Uterus (tissue), 3 donors: ENCODE measurements at regions not wholly inside any gene's neighbourhood (a gene's known extent, or its start where the extent isn't known, plus 50 kb on each side); places are given as distances from the start of the nearest gene placed in this dataset.
"Not testable (repeated sequence)": the region's sequence is repeated elsewhere in the genome, so short reads cannot be mapped to it uniquely, and the experiment has no call there.

Source experiments
- DNase-seq, 2 donors: peaks; one replicate each; pipeline ENCODE4 v3.0.0-alpha.2; 2019 to 2020
- H3K27ac ChIP-seq, 2 donors: fragments of 200-600 bp; sonication (generic); 1 replicate in 1 of 2; 2 replicates in 1 of 2; pipeline ENCODE4 v1.5.1; 2016 to 2018
- H3K27me3 ChIP-seq, 2 donors: fragments of 200-600 bp; sonication (generic); one replicate each; pipeline ENCODE4 v1.5.1; 2018 to 2019; ENCODE audit warnings: control low read depth in 1 of 2
- H3K36me3 ChIP-seq, 2 donors: fragments of 200-600 bp; sonication (generic); one replicate each; pipeline ENCODE4 v1.5.1; 2019; ENCODE audit warnings: control low read depth in 1 of 2
- H3K4me1 ChIP-seq, 2 donors: fragments of 200-600 bp; sonication (generic); one replicate each; pipeline ENCODE4 v1.5.1; 2018 to 2019; ENCODE audit warnings: control low read depth in 1 of 2
- H3K4me3 ChIP-seq, 2 donors: fragments of 200-600 bp; sonication (generic); 1 replicate in 1 of 2; 2 replicates in 1 of 2; pipeline ENCODE4 v1.5.1; 2018 to 2019; ENCODE audit warnings: mild to moderate bottlenecking in 1 of 2
- H3K9me3 ChIP-seq, 2 donors: fragments of 200-600 bp; sonication (generic); one replicate each; pipeline ENCODE4 v1.5.1; 2019; ENCODE audit warnings: control low read depth in 1 of 2
- POLR2A ChIP-seq, 2 donors: fragments of 450-650 bp; IDR thresholded peaks; one replicate each; pipeline ENCODE4 v1.6.1; 2016; ENCODE audit warnings: antibody characterized with exemption in 2 of 2, mild to moderate bottlenecking in 1 of 2, moderate library complexity in 1 of 2
- intact Hi-C: fragments of 100-400 bp; cut with DNase I; formaldehyde crosslinking; loops from one replicate; pipeline ENCODE4 v1.15.1; 2023; ENCODE audit warnings: low total_unique reads
- TF ChIP-seq, protein P1 (sequence below), 4 experiments: fragments of 200-600 bp in 2 of 4; fragments of 450-650 bp in 2 of 4; sonication (generic) in 2 of 4; IDR thresholded peaks; one replicate each; pipeline ENCODE4 v1.5.1; 2016 to 2019; ENCODE audit warnings: antibody characterized with exemption in 4 of 4, mild to moderate bottlenecking in 2 of 4, moderate library complexity in 1 of 4
- donor health status: DM: yes; HTN: yes; CAD: no.

DNA sequence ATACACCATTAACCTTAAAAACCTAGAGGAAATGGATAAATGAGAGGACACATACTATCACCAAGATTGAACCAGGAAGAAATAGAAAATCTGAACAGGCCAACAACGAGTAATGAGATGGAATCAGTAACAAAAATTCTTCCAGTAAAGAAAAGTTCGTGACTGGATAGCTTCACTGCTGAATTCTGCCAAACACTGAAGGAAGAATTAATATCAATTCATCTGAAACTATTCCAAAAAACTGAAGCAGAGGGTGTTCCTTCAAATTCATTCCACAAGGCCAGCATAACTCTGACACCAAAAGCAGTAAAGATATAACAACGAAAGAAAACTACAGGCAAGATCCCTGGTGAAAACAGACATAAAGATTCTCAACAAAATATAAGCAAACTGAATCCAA is 195.8 kb upstream of the GPR149 start:
- H3K27me3 ChIP-seq: no peaks in the 10 kb centered on the region
- no peak for DNase-seq
- no peaks in the 10 kb centered on the region for H3K9me3 ChIP-seq
- no peak overlapping the region for H3K4me3 ChIP-seq
- no peaks in the 10 kb centered on the region for H3K36me3 ChIP-seq
- intact Hi-C loops: no loop called here
- TF ChIP-seq POLR2A (IDR thresholded peaks at IDR 0.05): no peak
- TF ChIP-seq, protein P1, sequence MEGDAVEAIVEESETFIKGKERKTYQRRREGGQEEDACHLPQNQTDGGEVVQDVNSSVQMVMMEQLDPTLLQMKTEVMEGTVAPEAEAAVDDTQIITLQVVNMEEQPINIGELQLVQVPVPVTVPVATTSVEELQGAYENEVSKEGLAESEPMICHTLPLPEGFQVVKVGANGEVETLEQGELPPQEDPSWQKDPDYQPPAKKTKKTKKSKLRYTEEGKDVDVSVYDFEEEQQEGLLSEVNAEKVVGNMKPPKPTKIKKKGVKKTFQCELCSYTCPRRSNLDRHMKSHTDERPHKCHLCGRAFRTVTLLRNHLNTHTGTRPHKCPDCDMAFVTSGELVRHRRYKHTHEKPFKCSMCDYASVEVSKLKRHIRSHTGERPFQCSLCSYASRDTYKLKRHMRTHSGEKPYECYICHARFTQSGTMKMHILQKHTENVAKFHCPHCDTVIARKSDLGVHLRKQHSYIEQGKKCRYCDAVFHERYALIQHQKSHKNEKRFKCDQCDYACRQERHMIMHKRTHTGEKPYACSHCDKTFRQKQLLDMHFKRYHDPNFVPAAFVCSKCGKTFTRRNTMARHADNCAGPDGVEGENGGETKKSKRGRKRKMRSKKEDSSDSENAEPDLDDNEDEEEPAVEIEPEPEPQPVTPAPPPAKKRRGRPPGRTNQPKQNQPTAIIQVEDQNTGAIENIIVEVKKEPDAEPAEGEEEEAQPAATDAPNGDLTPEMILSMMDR (IDR thresholded peaks at IDR 0.05): no peak
- H3K4me1 ChIP-seq: no peaks in the 10 kb centered on the region
- H3K27ac ChIP-seq: no peak overlapping the region

DNA sequence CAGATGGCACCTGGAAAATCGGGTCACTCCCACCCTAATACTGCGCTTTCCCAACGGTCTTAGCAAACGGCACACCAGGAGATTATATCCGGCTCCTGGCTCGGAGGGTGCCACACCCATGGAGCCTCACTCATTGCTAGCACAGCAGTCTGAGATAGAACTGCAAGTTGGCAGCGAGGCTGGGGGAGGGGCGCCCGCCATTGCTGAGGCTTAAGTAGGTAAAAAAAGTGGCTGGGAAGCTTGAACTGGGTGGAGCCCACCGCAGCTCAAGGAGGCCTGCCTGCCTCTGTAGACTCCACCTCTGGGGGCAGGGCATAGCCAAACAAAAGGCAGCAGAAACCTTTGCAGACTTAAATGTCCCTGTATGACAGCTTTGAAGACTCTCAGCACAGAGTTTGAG is 189.6 kb upstream of the GPR149 start:
- DNase-seq, H3K27me3 ChIP-seq, H3K27ac ChIP-seq, H3K9me3 ChIP-seq, H3K36me3 ChIP-seq, intact Hi-C loops, H3K4me1 ChIP-seq, H3K4me3 ChIP-seq: not testable (repeated sequence)

DNA sequence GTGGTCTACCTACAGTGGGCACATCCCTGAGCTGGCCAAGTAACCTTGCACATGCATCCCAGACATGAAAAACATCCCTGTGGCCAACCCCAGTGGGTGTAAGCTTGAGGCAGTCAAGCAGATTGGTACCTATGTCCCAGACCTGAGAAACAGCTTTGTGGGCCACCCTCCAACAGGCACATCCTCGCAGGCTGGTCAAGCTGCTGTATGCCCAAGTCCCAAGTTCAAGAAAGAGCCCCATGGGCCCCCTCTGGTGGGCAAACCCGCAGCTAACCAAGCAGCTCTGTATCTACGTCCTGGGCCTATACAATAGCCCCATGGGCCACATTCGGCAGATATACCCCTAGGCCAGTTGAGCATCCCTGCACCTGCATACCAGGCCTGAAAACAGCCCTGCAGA is 186.3 kb upstream of the GPR149 start:
- Histone ChIP-seq H3K27ac (no peak overlapping the region), H3K36me3 (no peaks in the 10 kb centered on the region), H3K27me3 (no peaks in the 10 kb centered on the region), H3K9me3 (no peaks in the 10 kb centered on the region), H3K4me3 (no peak overlapping the region), H3K4me1 (no peaks in the 10 kb centered on the region)
- intact Hi-C loops: no loop called here
- no peak for DNase-seq
- TF ChIP-seq POLR2A (IDR thresholded peaks at IDR 0.05): no peak

DNA sequence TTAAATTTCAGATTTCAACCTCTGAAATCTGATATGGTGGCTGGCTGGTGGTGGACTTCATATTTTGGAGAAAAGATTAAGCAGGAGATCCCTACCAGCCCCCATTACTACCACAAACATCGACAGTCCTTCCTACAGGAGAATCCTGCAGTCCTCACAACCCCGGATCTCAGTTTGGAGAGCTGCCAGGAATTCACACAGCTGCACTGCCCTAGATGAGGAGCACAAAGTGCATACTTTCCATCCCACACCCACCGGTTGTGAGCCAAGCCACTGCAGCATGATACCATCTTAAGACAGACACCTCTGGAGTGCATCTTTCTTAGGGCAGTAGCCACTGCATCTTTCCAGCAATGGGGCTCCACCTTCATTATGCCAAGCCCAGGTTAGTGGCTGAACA is 185.5 kb upstream of the GPR149 start:
- no peak for DNase-seq
- no peaks in the 10 kb centered on the region for H3K27me3 ChIP-seq
- no peak overlapping the region for H3K27ac ChIP-seq
- H3K4me1 ChIP-seq: no peaks in the 10 kb centered on the region
- H3K36me3 ChIP-seq: no peaks in the 10 kb centered on the region
- TF ChIP-seq POLR2A (IDR thresholded peaks at IDR 0.05): no peak
- H3K9me3 ChIP-seq: no peaks in the 10 kb centered on the region
- intact Hi-C loops: no loop called here
- no peak overlapping the region for H3K4me3 ChIP-seq

DNA sequence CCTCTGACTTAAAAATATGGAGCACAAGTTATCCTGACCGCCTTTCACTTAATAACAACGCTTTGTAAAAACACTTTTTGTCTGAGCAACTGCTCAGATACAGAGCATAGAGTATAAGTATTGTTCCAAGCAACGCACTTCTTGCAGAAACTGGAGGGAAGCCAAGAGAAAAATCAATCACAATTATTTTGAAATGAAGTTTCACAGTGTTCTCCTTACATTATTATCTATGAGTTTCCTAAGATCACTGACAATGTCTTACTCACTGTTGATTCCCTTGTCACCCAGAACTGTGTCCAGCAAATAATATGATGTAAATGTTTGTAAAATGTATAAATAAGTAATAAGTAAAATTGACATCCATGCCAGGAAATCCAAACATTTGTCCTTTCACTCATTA is 184.6 kb upstream of the GPR149 start:
- Histone ChIP-seq H3K27me3 (no peaks in the 10 kb centered on the region), H3K9me3 (no peaks in the 10 kb centered on the region), H3K4me1 (no peaks in the 10 kb centered on the region), H3K36me3 (no peaks in the 10 kb centered on the region), H3K4me3 (no peak overlapping the region), H3K27ac (no peak overlapping the region)
- no peak for TF ChIP-seq POLR2A (IDR thresholded peaks at IDR 0.05)
- TF ChIP-seq, protein P1 (IDR thresholded peaks at IDR 0.05): no peak
- no peak for DNase-seq
- intact Hi-C loops: no loop called here

DNA sequence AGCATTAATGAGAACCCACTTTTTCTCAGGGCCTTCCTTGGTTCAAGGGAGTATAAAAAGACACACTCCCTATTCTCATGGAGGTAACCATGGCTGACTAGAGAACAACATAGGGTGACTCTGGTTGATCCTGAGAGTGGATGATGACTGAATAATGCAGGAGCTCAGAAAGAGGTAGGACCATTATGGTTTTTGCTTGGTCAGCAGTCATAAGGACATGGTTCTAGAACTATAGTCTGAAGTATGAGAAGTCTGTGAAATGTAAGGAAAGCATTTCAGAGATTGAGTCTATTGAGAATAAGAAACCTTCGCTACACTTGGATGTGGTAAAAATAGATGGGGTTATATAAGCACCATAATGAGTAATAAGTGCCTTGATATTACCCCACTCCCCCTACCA is 184.1 kb upstream of the GPR149 start:
- no peaks in the 10 kb centered on the region for H3K4me1 ChIP-seq
- H3K4me3 ChIP-seq: no peak overlapping the region
- intact Hi-C loops: no loop called here
- no peaks in the 10 kb centered on the region for H3K36me3 ChIP-seq
- DNase-seq: no peak
- no peak overlapping the region for H3K27ac ChIP-seq
- H3K27me3 ChIP-seq: no peaks in the 10 kb centered on the region
- no peaks in the 10 kb centered on the region for H3K9me3 ChIP-seq
- TF ChIP-seq POLR2A (IDR thresholded peaks at IDR 0.05): no peak
- TF ChIP-seq, protein P1 (IDR thresholded peaks at IDR 0.05): no peak

DNA sequence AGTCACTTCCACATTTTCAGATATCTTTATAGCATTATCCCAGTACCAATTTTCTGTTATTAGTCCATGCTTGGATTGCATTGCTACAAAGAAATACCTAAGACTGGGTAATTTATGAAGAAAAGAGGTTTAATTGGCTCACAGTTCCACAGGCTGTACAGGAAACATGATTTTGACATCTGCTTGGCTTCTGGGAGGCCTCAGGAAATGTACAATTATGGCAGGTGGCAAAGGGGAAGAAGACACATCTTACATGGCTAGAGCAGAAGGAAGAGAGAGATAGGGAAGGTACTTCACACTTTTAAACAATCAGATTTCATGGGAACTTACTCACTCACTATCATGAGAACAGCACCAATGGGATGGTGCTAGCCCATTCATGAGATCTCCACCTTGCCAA is 172.3 kb upstream of the GPR149 start:
- no peak for DNase-seq

More for the DNA sequence above, 172.3 kb upstream of the GPR149 start:
- no peak overlapping the region for H3K4me3 ChIP-seq
- intact Hi-C loops: no loop called here
- H3K27me3 ChIP-seq: no peaks in the 10 kb centered on the region
- H3K9me3 ChIP-seq: no peaks in the 10 kb centered on the region
- no peaks in the 10 kb centered on the region for H3K4me1 ChIP-seq
- no peak overlapping the region for H3K27ac ChIP-seq
- no peak for TF ChIP-seq POLR2A (IDR thresholded peaks at IDR 0.05)
- TF ChIP-seq, protein P1 (IDR thresholded peaks at IDR 0.05): no peak
- H3K36me3 ChIP-seq: no peaks in the 10 kb centered on the region
